ENCODE measurements at regions not wholly inside any gene's neighbourhood (a gene's known extent, or its start where the extent isn't known, plus 50 kb on each side); places are given as distances from the start of the nearest gene placed in this dataset.

- DNase-seq (ENCODE audit: low read depth, low spot score) = no peak
- H3K4me3 ChIP-seq (ENCODE audit: low read length) = no peak overlapping the region
These were observed 144.0 kb upstream of the CHST15 start for GRCh38 chr10:124237282-124237961.

- no peak for DNase-seq (ENCODE audit: low read depth, low spot score)
- no peak overlapping the region for H3K4me3 ChIP-seq (ENCODE audit: low read length)
These were observed 143.4 kb upstream of the CHST15 start for GRCh38 chr10:124236816-124237215.

GRCh38 chr10:124236136-124236535 is 142.7 kb upstream of the CHST15 start:
- H3K4me3 ChIP-seq (ENCODE audit: low read length) = no peak overlapping the region
- no peak for DNase-seq (ENCODE audit: low read depth, low spot score)

- no peak overlapping the region for H3K4me3 ChIP-seq (ENCODE audit: low read length)
- DNase-seq (ENCODE audit: low read depth, low spot score) = no peak
These were observed 141.8 kb upstream of the CHST15 start for GRCh38 chr10:124235232-124235631.

- DNase-seq (ENCODE audit: low read depth, low spot score) = no peak
- no peak overlapping the region for H3K4me3 ChIP-seq (ENCODE audit: low read length)
These were observed 140.2 kb upstream of the CHST15 start for GRCh38 chr10:124233546-124234138.

GRCh38 chr10:124232686-124233545 is 139.5 kb upstream of the CHST15 start:
- DNase-seq (ENCODE audit: low read depth, low spot score) = no peak
- no peak overlapping the region for H3K4me3 ChIP-seq (ENCODE audit: low read length)

GRCh38 chr10:124231168-124232155 is 138.1 kb upstream of the CHST15 start:
- H3K4me3 ChIP-seq (ENCODE audit: low read length) = no peak overlapping the region
- peak; percentile 50 for DNase-seq (ENCODE audit: low read depth, low spot score)

GRCh38 chr10:124230635-124231167 is 137.3 kb upstream of the CHST15 start:
- no peak overlapping the region for H3K4me3 ChIP-seq (ENCODE audit: low read length)
- DNase-seq (ENCODE audit: low read depth, low spot score) = no peak

GRCh38 chr10:124229989-124230634 is 136.7 kb upstream of the CHST15 start:
- peak; percentile 31 for DNase-seq (ENCODE audit: low read depth, low spot score)
- no peak overlapping the region for H3K4me3 ChIP-seq (ENCODE audit: low read length)

GRCh38 chr10:124229201-124229988 is 136.0 kb upstream of the CHST15 start:
- DNase-seq (ENCODE audit: low read depth, low spot score) = no peak
- H3K4me3 ChIP-seq (ENCODE audit: low read length) = no peak overlapping the region

GRCh38 chr10:124228471-124228870 is 135.1 kb upstream of the CHST15 start:
- DNase-seq (ENCODE audit: low read depth, low spot score) = no peak
- H3K4me3 ChIP-seq (ENCODE audit: low read length) = no peak overlapping the region

- H3K4me3 ChIP-seq (ENCODE audit: low read length) = no peak overlapping the region
- DNase-seq (ENCODE audit: low read depth, low spot score) = no peak
These were observed 134.6 kb upstream of the CHST15 start for GRCh38 chr10:124227988-124228387.

- no peak for DNase-seq (ENCODE audit: low read depth, low spot score)
- H3K4me3 ChIP-seq (ENCODE audit: low read length) = no peak overlapping the region
These were observed 133.9 kb upstream of the CHST15 start for GRCh38 chr10:124227055-124227975.

GRCh38 chr10:124226271-124227054 is 133.1 kb upstream of the CHST15 start:
- no peak for DNase-seq (ENCODE audit: low read depth, low spot score)

GRCh38 chr10:124225467-124226270 is 132.3 kb upstream of the CHST15 start:
- no peak overlapping the region for H3K4me3 ChIP-seq (ENCODE audit: low read length)
- DNase-seq (ENCODE audit: low read depth, low spot score) = peak; percentile 45

More at GRCh38 chr10:124226271-124227054, 133.1 kb upstream of the CHST15 start:
- no peak overlapping the region for H3K4me3 ChIP-seq (ENCODE audit: low read length)

Measured in Jurkat, Clone E6-1 (cell line).